ENCODE measurements at regions not wholly inside any gene's neighbourhood (a gene's known extent, or its start where the extent isn't known, plus 50 kb on each side); places are given as distances from the start of the nearest gene placed in this dataset.

- TF ChIP-seq, protein P1, sequence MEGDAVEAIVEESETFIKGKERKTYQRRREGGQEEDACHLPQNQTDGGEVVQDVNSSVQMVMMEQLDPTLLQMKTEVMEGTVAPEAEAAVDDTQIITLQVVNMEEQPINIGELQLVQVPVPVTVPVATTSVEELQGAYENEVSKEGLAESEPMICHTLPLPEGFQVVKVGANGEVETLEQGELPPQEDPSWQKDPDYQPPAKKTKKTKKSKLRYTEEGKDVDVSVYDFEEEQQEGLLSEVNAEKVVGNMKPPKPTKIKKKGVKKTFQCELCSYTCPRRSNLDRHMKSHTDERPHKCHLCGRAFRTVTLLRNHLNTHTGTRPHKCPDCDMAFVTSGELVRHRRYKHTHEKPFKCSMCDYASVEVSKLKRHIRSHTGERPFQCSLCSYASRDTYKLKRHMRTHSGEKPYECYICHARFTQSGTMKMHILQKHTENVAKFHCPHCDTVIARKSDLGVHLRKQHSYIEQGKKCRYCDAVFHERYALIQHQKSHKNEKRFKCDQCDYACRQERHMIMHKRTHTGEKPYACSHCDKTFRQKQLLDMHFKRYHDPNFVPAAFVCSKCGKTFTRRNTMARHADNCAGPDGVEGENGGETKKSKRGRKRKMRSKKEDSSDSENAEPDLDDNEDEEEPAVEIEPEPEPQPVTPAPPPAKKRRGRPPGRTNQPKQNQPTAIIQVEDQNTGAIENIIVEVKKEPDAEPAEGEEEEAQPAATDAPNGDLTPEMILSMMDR (IDR thresholded peaks at IDR 0.05 in 4 of 5, conservative IDR thresholded peaks at IDR 0.05 in 1 of 5): no peak
- no peak for TF ChIP-seq POLR2A (IDR thresholded peaks at IDR 0.05)
Observed at GRCh38 chr1:10880063-10880462, 83.6 kb upstream of the CASZ1 start.

All from gastrocnemius medialis (tissue), 4 donors.